ENCODE measurements at regions not wholly inside any gene's neighbourhood (a gene's known extent, or its start where the extent isn't known, plus 50 kb on each side); places are given as distances from the start of the nearest gene placed in this dataset.

DNA sequence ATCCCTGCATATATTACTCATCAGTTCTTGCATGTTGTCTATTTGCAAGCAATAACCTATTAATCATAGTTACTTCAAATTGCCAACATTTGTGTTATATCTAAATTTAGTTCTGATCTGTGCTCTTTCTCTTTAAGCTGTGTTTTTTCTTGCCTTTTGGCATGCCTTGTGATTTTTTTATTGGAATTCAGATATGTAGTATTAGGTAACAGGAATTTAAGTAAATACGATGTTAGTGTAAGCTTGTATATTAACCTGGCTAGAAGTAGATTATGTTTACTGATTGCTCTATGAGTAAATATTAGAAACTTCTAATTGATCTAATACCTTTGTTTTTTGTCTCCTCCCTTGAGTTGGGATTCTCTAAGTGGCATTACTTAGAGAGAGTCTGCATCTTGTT lies 718.9 kb upstream of the POT1 start:
- no peak for TF ChIP-seq EZH2 (IDR thresholded peaks at IDR 0.05; ENCODE audit: insufficient read depth, low read length)
- TF ChIP-seq, protein P1, sequence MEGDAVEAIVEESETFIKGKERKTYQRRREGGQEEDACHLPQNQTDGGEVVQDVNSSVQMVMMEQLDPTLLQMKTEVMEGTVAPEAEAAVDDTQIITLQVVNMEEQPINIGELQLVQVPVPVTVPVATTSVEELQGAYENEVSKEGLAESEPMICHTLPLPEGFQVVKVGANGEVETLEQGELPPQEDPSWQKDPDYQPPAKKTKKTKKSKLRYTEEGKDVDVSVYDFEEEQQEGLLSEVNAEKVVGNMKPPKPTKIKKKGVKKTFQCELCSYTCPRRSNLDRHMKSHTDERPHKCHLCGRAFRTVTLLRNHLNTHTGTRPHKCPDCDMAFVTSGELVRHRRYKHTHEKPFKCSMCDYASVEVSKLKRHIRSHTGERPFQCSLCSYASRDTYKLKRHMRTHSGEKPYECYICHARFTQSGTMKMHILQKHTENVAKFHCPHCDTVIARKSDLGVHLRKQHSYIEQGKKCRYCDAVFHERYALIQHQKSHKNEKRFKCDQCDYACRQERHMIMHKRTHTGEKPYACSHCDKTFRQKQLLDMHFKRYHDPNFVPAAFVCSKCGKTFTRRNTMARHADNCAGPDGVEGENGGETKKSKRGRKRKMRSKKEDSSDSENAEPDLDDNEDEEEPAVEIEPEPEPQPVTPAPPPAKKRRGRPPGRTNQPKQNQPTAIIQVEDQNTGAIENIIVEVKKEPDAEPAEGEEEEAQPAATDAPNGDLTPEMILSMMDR (IDR thresholded peaks at IDR 0.05; ENCODE audit: insufficient read depth, low read depth, low read length), result no peak

Data from astrocyte (in vitro differentiated cells and primary cell).